ENCODE measurements at regions not wholly inside any gene's neighbourhood (a gene's known extent, or its start where the extent isn't known, plus 50 kb on each side); places are given as distances from the start of the nearest gene placed in this dataset.

DNA sequence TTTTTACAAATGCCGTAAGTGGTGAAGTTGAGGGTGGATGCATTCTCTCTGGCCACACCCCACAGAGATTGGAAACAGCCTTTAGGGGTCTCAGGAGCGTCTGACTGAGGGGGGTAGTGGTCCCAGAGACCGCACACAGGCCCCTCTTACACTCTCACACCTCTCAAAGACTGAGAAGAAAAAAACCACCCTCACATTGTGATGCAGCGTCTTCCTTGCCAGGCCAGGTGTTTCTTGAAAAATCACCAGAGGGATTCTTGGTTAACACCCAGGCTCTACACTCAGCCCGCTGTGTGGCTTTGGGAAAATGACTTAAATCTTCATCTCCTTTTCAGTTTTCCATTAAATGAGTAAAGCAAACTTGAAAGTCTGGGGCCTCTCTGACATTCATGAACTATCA lies 115.8 kb upstream of the SPTLC3 start:
- TF ChIP-seq, protein P1, sequence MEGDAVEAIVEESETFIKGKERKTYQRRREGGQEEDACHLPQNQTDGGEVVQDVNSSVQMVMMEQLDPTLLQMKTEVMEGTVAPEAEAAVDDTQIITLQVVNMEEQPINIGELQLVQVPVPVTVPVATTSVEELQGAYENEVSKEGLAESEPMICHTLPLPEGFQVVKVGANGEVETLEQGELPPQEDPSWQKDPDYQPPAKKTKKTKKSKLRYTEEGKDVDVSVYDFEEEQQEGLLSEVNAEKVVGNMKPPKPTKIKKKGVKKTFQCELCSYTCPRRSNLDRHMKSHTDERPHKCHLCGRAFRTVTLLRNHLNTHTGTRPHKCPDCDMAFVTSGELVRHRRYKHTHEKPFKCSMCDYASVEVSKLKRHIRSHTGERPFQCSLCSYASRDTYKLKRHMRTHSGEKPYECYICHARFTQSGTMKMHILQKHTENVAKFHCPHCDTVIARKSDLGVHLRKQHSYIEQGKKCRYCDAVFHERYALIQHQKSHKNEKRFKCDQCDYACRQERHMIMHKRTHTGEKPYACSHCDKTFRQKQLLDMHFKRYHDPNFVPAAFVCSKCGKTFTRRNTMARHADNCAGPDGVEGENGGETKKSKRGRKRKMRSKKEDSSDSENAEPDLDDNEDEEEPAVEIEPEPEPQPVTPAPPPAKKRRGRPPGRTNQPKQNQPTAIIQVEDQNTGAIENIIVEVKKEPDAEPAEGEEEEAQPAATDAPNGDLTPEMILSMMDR (IDR thresholded peaks at IDR 0.05): no peak
- no peak for TF ChIP-seq POLR2A (IDR thresholded peaks at IDR 0.05)
- TF ChIP-seq EP300 (IDR thresholded peaks at IDR 0.05): no peak

All from tibial nerve (tissue), 4 donors.